SU-DHL-6 (cell line): ENCODE measurements at regions not wholly inside any gene's neighbourhood (a gene's known extent, or its start where the extent isn't known, plus 50 kb on each side); places are given as distances from the start of the nearest gene placed in this dataset.

Source experiments
- CTCF ChIP-seq: fragments of 200-600 bp; sonication (generic); IDR thresholded peaks from one replicate; pipeline ENCODE4 v1.5.1; 2017; ENCODE audit warnings: antibody characterized with exemption, mild to moderate bottlenecking, low read length, moderate library complexity; ENCODE audit not compliant: insufficient read depth, poor library complexity, severe bottlenecking
- EZH2phosphoT487 ChIP-seq: fragments of 200-600 bp; sonication (generic), shearing (Covaris generic); conservative IDR thresholded peaks from 2 replicates; pipeline ENCODE4 v1.6.1; 2018; ENCODE audit warnings: mild to moderate bottlenecking, antibody characterized with exemption, low read length, moderate library complexity, mixed read lengths

GRCh38 chr5:77942578-77943239 is 166.6 kb upstream of the TBCA start:
- TF ChIP-seq CTCF (no peak), EZH2phosphoT487 (no peak)
